ENCODE measurements at regions not wholly inside any gene's neighbourhood (a gene's known extent, or its start where the extent isn't known, plus 50 kb on each side); places are given as distances from the start of the nearest gene placed in this dataset.

DNA sequence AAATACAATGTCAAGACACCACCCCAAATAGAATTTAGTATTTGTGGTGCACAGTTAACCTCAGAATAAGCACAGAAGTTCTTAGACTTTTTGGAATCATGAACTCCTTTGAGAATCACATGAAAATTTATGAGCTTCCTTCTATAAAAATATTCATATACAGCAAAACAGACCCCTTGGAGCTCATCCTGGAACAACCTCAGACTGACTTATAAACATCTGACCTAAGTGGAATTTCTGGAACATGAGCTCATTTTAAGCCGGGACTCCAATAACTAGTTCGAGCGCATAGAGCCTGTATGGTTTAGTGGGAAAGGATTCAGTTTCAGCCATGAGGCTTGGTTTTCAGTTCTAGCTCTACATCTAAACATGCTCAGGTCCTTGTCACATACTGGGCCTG lies 192.3 kb downstream of the DEPDC1B start:
- Histone ChIP-seq H3K36me3 (replicated peaks in 1 of 2; ENCODE audit: control extremely low read depth in 1 of 2, control insufficient read depth in 1 of 2, extremely low read depth in 1 of 2, insufficient read depth in 2 of 2, low read length in 1 of 2) (peaks cover 0 to 2% of the 10 kb centered on the region in 2 experiments), H3K27ac (ENCODE audit: low read length in 2 of 2) (no peak overlapping the region), H2AFZ (ENCODE audit: insufficient read depth, low read depth, low read length, poor library complexity, severe bottlenecking) (no peak overlapping the region), H3K4me3 (ENCODE audit: control extremely low read depth in 1 of 5, extremely low read depth in 1 of 5, insufficient read depth in 1 of 5, low read depth in 2 of 5, low read length in 4 of 5) (no peak overlapping the region), H3K4me1 (ENCODE audit: control insufficient read depth in 2 of 2, insufficient read depth in 2 of 2, low read length in 2 of 2) (peaks cover 8 to 14% of the 10 kb centered on the region in 2 donors), H3K27me3 (replicated peaks in 1 of 4; ENCODE audit: control extremely low read depth in 1 of 4, control insufficient read depth in 3 of 4, insufficient read depth in 4 of 4, low read length in 3 of 4) (no peaks in the 10 kb centered on the region), H3K9me3 (ENCODE audit: control extremely low read depth in 1 of 3, control insufficient read depth in 2 of 3, insufficient read depth in 1 of 3, low read length in 2 of 3) (no peaks in the 10 kb centered on the region), H3K9ac (ENCODE audit: low read length) (no peak overlapping the region), H3K79me2 (ENCODE audit: control insufficient read depth, insufficient read depth, low read length) (peaks cover 26% of the 10 kb centered on the region), H3K4me2 (replicated peaks; ENCODE audit: low read depth, low read length, poor library complexity, severe bottlenecking) (no peak overlapping the region), H4K20me1 (ENCODE audit: control insufficient read depth, insufficient read depth, low read length, poor library complexity, severe bottlenecking) (no peaks in the 10 kb centered on the region)
- intact Hi-C loops (cut with micrococcal nuclease), result no loop called here
- Mint-ChIP-seq H3K27ac (no peak overlapping the region), H3K4me1 (peaks cover 35% of the 10 kb centered on the region), H3K4me3 (no peak overlapping the region), H3K9me3 (ENCODE audit: insufficient read depth) (no peaks in the 10 kb centered on the region), H3K27me3 (no peaks in the 10 kb centered on the region)
- no CpG with 5 or more reads among the region's 3 CpGs for WGBS (ENCODE audit: insufficient coverage)
- POLR2A ChIA-PET, result no interaction called here
- DNase-seq, result no peak
- CTCF ChIA-PET, result no interaction called here
- TF ChIP-seq EZH2 (IDR thresholded peaks at IDR 0.05; ENCODE audit: borderline replicate concordance, insufficient read depth, low read depth, low read length, poor library complexity, severe bottlenecking), result no peak
- TF ChIP-seq CTCF (IDR thresholded peaks at IDR 0.05), result no peak
- ATAC-seq (ENCODE audit: low read depth), result no peak

DNA sequence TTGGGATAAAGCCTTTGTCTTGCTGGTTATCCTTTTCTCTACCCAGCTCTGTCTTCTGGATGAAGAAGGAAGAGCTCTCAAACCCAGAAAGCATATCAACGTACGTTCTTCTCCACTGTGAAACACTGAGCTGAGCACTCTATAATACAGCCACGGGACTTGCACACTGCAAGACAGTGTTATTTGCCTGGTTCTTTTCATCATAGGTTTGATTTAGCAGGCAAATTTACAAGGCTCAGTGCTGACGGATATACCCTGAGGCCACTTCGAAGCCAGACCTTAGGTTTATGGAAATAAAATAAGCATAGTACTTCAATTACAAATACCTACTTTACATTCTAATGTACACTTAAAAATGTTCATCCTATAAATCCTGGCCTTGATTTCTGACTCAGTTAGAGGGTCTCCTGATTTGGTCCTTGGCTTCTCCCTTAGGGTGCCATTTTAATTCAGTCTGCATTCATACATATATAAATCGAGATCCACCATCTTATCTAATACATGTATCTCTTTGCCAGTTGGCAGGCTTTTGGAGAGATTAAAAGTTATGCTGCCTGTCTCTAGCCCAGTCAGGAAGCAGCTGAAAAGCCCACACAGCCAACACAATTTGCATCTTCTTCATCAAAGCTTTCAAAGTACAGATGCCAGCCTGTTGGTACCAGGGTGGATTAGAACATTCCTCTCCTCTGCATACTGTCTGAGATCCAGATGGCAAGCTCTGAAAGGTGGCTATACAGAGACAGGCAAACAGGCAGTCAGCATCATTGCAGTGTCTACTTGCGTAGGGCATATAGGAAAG lies 194.4 kb downstream of the DEPDC1B start:
- no peak overlapping the region for H3K27ac Mint-ChIP-seq
- CTCF ChIA-PET, result no interaction called here
- no peak for ATAC-seq (ENCODE audit: low read depth)

More for the DNA sequence above, 194.4 kb downstream of the DEPDC1B start:
- Histone ChIP-seq H2AFZ (ENCODE audit: insufficient read depth, low read depth, low read length, poor library complexity, severe bottlenecking) (no peak overlapping the region), H3K9me3 (ENCODE audit: control extremely low read depth in 1 of 3, control insufficient read depth in 2 of 3, insufficient read depth in 1 of 3, low read length in 2 of 3) (no peaks in the 10 kb centered on the region), H4K20me1 (ENCODE audit: control insufficient read depth, insufficient read depth, low read length, poor library complexity, severe bottlenecking) (no peaks in the 10 kb centered on the region), H3K4me3 (ENCODE audit: control extremely low read depth in 1 of 5, extremely low read depth in 1 of 5, insufficient read depth in 1 of 5, low read depth in 2 of 5, low read length in 4 of 5) (no peak overlapping the region), H3K27me3 (replicated peaks in 1 of 4; ENCODE audit: control extremely low read depth in 1 of 4, control insufficient read depth in 3 of 4, insufficient read depth in 4 of 4, low read length in 3 of 4) (no peaks in the 10 kb centered on the region), H3K4me2 (replicated peaks; ENCODE audit: low read depth, low read length, poor library complexity, severe bottlenecking) (no peak overlapping the region), H3K27ac (ENCODE audit: low read length in 2 of 2) (no peak overlapping the region), H3K9ac (ENCODE audit: low read length) (no peak overlapping the region), H3K36me3 (replicated peaks in 1 of 2; ENCODE audit: control extremely low read depth in 1 of 2, control insufficient read depth in 1 of 2, extremely low read depth in 1 of 2, insufficient read depth in 2 of 2, low read length in 1 of 2) (peaks cover 0 to 2% of the 10 kb centered on the region in 2 experiments), H3K79me2 (ENCODE audit: control insufficient read depth, insufficient read depth, low read length) (peaks cover 16% of the 10 kb centered on the region), H3K4me1 (ENCODE audit: control insufficient read depth in 2 of 2, insufficient read depth in 2 of 2, low read length in 2 of 2) (peaks cover 8 to 14% of the 10 kb centered on the region in 2 donors)
- Mint-ChIP-seq H3K4me1 (peaks cover 32% of the 10 kb centered on the region), H3K9me3 (ENCODE audit: insufficient read depth) (no peaks in the 10 kb centered on the region), H3K27me3 (no peaks in the 10 kb centered on the region), H3K4me3 (no peak overlapping the region)
- no peak for DNase-seq
- TF ChIP-seq CTCF (IDR thresholded peaks at IDR 0.05) (no peak), EZH2 (IDR thresholded peaks at IDR 0.05; ENCODE audit: borderline replicate concordance, insufficient read depth, low read depth, low read length, poor library complexity, severe bottlenecking) (no peak)
- WGBS (ENCODE audit: insufficient coverage), result 95% methylated on average over 3 of the region's 7 CpGs
- intact Hi-C loops (cut with micrococcal nuclease), result no loop called here
- POLR2A ChIA-PET, result interaction anchor here (0.7 kb wide), 1 partner anchor 295 kb away, joined by 3 read pairs; no protein-coding TSS in a partner anchor
